Kidney (tissue), 13 donors: ENCODE measurements at regions not wholly inside any gene's neighbourhood (a gene's known extent, or its start where the extent isn't known, plus 50 kb on each side); places are given as distances from the start of the nearest gene placed in this dataset.

Source experiments
- DNase-seq, 5 donors: peaks; one replicate each; pipeline ENCODE4 v3.0.0-alpha.2; 2013 to 2020
- FAIRE-seq: peaks from 2 replicates; lab custom pipeline; 2012; peaks lifted over from hg19 to GRCh38; lab: Jason Lieb, UNC
- H3K27ac ChIP-seq, 2 donors: one replicate each; pipeline ENCODE4 v1.7.0; 2013; ENCODE audit warnings: low read depth in 2 of 2, low read length in 2 of 2, inconsistent platforms in 1 of 2
- H3K27me3 ChIP-seq: one replicate; pipeline ENCODE4 v1.7.1; 2013; ENCODE audit warnings: low read length, inconsistent platforms; ENCODE audit not compliant: control insufficient read depth, insufficient read depth
- H3K36me3 ChIP-seq, 3 donors: one replicate each; pipeline versions ENCODE4 v1.7.0 to v1.7.1; 2013; ENCODE audit warnings: low read length in 3 of 3, control low read depth in 1 of 3, inconsistent platforms in 1 of 3; ENCODE audit not compliant: insufficient read depth in 3 of 3, control insufficient read depth in 2 of 3
- H3K4me1 ChIP-seq, 3 donors: one replicate each; pipeline versions ENCODE4 v1.7.0 to v1.7.1; 2013; ENCODE audit warnings: low read length in 3 of 3, inconsistent platforms in 1 of 3, low read depth in 1 of 3; ENCODE audit not compliant: control insufficient read depth in 2 of 3, insufficient read depth in 2 of 3
- H3K4me3 ChIP-seq, 3 donors: one replicate each; pipeline versions ENCODE4 v1.7.0 to v1.8.1; 2013; ENCODE audit warnings: low read length in 3 of 3, control low read depth in 1 of 3, inconsistent platforms in 1 of 3
- H3K9ac ChIP-seq, 3 donors: one replicate each; pipeline versions ENCODE4 v1.7.0 to v1.7.1; 2013; ENCODE audit warnings: low read length in 3 of 3, control low read depth in 1 of 3, inconsistent platforms in 1 of 3
- H3K9me3 ChIP-seq, 3 donors: one replicate each; pipeline versions ENCODE4 v1.7.0 to v1.7.1; 2013; ENCODE audit warnings: low read length in 3 of 3, control low read depth in 1 of 3, inconsistent platforms in 1 of 3; ENCODE audit not compliant: control insufficient read depth in 2 of 3, insufficient read depth in 1 of 3
- intact Hi-C: fragments of 100-400 bp; cut with DNase I; formaldehyde crosslinking; loops from one replicate; pipeline ENCODE4 v1.11.1; 2022
- TF ChIP-seq, protein P1 (sequence below): IDR thresholded peaks from 3 replicates; pipeline ENCODE4 v1.5.1; 2012; ENCODE audit warnings: mild to moderate bottlenecking, moderate library complexity, borderline replicate concordance; ENCODE audit not compliant: insufficient read depth; ENCODE audit errors: extremely low read depth
- donor health status: control.
- donor health status: control.
- donor health status: control.
- donor health status: control.
- donor health status: control.
- donor health status: DM: yes; HTN: yes; CAD: no.
- donor health status: Normal renal cell carcinoma (clear cell type).

DNA sequence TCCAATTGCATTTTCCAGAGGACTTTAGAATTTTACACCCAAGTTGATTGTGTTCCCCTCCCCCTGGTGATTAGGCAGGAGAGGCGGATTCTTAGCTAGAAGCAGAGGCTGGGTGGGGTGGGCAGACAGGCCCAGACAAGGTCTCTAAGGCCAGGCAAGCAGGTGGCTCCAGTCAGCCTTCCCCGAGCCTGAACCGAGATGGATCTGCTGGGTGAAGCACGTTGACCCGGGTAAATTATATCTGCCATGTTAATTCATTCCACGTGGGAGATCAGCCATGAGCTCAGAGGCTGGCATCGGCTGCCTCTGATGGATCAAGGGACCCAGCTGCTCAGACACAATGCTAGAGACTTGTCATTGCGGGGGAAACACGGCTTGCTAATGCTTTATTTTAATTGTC, 159.5 kb upstream of the MAFB start:
- H3K27me3 ChIP-seq = no peaks in the 10 kb centered on the region
- no peak overlapping the region for H3K9ac ChIP-seq
- TF ChIP-seq, protein P1, sequence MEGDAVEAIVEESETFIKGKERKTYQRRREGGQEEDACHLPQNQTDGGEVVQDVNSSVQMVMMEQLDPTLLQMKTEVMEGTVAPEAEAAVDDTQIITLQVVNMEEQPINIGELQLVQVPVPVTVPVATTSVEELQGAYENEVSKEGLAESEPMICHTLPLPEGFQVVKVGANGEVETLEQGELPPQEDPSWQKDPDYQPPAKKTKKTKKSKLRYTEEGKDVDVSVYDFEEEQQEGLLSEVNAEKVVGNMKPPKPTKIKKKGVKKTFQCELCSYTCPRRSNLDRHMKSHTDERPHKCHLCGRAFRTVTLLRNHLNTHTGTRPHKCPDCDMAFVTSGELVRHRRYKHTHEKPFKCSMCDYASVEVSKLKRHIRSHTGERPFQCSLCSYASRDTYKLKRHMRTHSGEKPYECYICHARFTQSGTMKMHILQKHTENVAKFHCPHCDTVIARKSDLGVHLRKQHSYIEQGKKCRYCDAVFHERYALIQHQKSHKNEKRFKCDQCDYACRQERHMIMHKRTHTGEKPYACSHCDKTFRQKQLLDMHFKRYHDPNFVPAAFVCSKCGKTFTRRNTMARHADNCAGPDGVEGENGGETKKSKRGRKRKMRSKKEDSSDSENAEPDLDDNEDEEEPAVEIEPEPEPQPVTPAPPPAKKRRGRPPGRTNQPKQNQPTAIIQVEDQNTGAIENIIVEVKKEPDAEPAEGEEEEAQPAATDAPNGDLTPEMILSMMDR = no peak
- peaks cover 0 to 9% (median 0%) of the 10 kb centered on the region in 3 donors for H3K9me3 ChIP-seq
- DNase-seq = peak in 4 of 5 donors; percentile 80 to 90 (median 86)
- no peak for FAIRE-seq
- intact Hi-C loops = no loop called here
- H3K4me1 ChIP-seq = no peaks in the 10 kb centered on the region
- no peaks in the 10 kb centered on the region for H3K36me3 ChIP-seq
- no peak overlapping the region for H3K27ac ChIP-seq
- H3K4me3 ChIP-seq = no peak overlapping the region

DNA sequence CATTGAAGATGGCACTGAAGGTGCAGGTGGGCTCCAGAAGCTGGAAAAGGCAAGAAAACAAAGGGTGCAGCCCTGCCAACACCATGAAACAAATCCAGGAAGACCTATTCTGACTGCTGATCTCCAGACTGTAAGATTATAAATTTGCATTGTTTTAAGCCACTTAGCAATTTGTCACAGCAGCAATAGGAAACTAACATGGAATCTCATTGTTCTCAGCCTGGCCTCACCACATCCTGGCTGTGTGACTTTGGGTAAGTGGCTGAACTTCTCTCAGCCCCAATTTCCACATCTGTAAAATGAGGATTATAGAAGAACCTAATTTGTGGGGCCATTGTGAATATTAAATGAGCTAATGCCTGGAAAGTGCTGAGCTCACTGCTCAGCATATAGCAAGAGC, 160.4 kb upstream of the MAFB start:
- DNase-seq (no peak), FAIRE-seq (no peak)
- intact Hi-C loops = no loop called here
- H3K27me3 ChIP-seq = no peaks in the 10 kb centered on the region
- H3K9me3 ChIP-seq = peaks cover 0 to 9% (median 0%) of the 10 kb centered on the region in 3 donors
- H3K9ac ChIP-seq = no peak overlapping the region
- no peak overlapping the region for H3K27ac ChIP-seq
- H3K4me3 ChIP-seq = no peak overlapping the region
- no peaks in the 10 kb centered on the region for H3K4me1 ChIP-seq
- TF ChIP-seq, protein P1 = no peak
- no peaks in the 10 kb centered on the region for H3K36me3 ChIP-seq

DNA sequence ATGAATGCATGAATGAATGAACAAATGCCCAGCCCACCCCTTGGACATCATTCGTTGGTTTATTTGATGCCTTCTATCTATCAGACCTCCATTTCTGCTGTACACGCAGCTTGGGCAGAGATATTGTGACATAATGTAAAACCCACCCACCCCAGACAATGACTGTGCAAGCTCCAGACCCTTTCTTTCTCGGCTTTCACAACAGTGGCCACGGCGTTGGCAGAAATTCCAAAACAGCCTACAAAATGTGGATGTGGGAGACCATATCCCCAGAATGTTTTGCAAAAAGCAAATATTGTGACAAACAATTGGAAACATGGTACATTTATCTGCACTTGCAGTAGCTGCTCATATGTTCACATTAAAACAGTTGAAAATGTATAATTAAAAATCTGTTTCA, 162.0 kb upstream of the MAFB start:
- intact Hi-C loops = no loop called here
- no peaks in the 10 kb centered on the region for H3K36me3 ChIP-seq
- H3K9ac ChIP-seq = no peak overlapping the region
- H3K4me1 ChIP-seq = no peaks in the 10 kb centered on the region
- FAIRE-seq (no peak), DNase-seq (no peak)
- no peak overlapping the region for H3K27ac ChIP-seq
- no peak overlapping the region for H3K4me3 ChIP-seq
- TF ChIP-seq, protein P1 = no peak
- H3K9me3 ChIP-seq = peaks cover 0 to under 1% (median 0%) of the 10 kb centered on the region in 3 donors
- no peaks in the 10 kb centered on the region for H3K27me3 ChIP-seq

DNA sequence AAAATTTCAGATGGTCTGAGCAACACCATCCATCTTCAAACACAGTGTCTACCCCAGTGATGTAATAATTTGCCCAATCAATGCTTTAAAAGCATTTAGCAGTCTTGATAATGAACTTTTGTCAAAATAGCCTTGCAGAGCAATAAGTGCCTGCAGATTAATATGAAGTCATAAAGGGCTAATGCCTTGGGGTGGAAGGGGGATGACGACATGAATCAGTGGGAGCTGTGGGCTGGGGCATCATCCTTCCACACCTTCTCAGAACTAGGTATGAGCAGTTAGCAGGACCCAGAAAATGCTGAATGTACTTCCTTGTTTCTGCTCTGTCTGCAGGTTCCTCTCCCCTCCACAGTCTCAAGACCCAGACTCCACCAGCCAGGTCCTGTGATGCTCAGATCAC, 166.2 kb upstream of the MAFB start:
- no peak overlapping the region for H3K4me3 ChIP-seq
- H3K9me3 ChIP-seq = no peaks in the 10 kb centered on the region
- TF ChIP-seq, protein P1 = no peak
- H3K9ac ChIP-seq = no peak overlapping the region
- intact Hi-C loops = no loop called here
- H3K27me3 ChIP-seq = no peaks in the 10 kb centered on the region
- FAIRE-seq (no peak), DNase-seq (no peak)
- no peak overlapping the region for H3K27ac ChIP-seq
- no peaks in the 10 kb centered on the region for H3K36me3 ChIP-seq
- no peaks in the 10 kb centered on the region for H3K4me1 ChIP-seq
